T47D (cell line): ENCODE measurements at regions not wholly inside any gene's neighbourhood (a gene's known extent, or its start where the extent isn't known, plus 50 kb on each side); places are given as distances from the start of the nearest gene placed in this dataset.
"Not testable (repeated sequence)": the region's sequence is repeated elsewhere in the genome, so short reads cannot be mapped to it uniquely, and the experiment has no call there.

Experiments used
- DNase-seq, 2 experiments: peaks; one replicate each; pipeline versions ENCODE4 v3.0.0 to v3.0.0-alpha.2; 2011 to 2012; ENCODE audit warnings: low read depth in 1 of 2, low spot score in 1 of 2
- JUND ChIP-seq: IDR thresholded peaks from 2 replicates; pipeline ENCODE4 v1.6.1; 2012; ENCODE audit warnings: low read depth
- in situ Hi-C: cut with HindIII; loops from 2 replicates; pipeline ENCODE4 v1.10.0; 2016; ENCODE audit warnings: low sequenced_read_pairs, low pct_unique_long_range_greater_than_20kb

GRCh38 chr1:81519987-81520386 is 280.7 kb upstream of the ADGRL2 start:
- DNase-seq, result no peak
- in situ Hi-C loops, result no loop called here
- no peak for TF ChIP-seq JUND

DNA sequence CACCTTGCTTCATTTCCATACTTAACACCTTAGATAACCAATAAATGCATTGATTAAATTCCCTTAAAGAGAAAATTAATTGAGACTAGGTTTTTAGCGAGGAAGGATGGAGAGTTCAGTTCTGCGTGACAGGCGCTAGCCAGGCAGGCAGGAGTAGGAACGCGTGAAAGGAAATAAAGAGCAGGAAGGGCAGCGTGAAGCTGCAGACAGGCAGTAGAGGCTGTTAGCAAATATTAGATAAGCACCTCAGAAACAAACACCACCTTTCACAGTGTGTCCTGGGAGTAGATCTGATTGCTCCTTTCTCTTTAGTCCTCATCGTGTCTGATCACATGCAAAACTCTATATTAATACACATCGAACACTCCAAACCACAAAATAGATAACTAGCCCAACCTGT is 282.7 kb upstream of the ADGRL2 start:
- no peak for DNase-seq
- in situ Hi-C loops, result no loop called here
- no peak for TF ChIP-seq JUND

DNA sequence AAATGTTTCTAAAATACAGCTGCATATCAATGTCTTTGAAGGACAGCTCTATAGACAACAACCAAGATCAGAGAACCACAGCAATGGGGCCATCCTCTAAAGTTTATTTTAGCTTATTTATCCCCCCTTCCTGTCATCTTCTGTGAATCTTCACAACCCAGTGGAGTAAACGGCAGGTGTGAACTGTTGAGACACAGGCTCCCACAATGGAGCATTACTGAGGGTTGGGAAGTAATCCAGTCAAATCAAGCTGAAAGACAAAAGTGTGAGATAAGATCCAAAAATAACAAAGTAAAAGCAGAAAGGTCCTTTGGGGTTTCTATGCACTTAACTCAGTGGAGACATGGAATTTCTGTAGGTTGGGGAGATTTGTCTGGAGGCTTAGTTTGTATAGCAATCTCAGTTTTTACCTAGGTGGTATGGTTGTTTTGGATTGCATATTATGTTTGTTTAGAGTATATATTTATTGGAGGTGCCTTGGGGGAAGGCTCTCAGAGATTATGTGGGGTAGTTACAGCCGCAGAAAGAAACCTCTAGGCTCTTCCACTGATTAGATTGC is 286.9 kb upstream of the ADGRL2 start:
- in situ Hi-C loops, result no loop called here
- no peak for TF ChIP-seq JUND
- DNase-seq, result peak in 1 of 2 experiments; percentile 5

GRCh38 chr1:81512252-81513003 is 288.3 kb upstream of the ADGRL2 start:
- TF ChIP-seq JUND, result no peak
- no peak for DNase-seq
- in situ Hi-C loops, result no loop called here

DNA sequence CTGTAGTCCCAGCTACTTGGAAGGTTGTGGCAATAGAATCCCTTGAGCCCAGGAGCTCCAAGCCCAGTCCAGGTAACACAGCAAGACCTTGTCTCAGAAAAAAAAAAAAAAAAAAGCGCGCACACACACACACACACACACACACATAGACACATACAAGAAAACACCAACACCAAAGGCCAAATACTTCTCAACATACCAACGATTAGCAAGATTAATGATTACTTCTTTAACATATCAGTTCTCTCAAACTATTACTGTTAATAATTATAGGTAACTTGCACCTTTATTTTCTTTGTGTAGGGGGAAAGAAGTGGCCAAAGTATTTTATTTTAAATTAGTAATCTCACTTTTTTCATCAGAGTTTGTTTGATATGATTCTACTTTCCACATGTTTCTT is 289.5 kb upstream of the ADGRL2 start:
- in situ Hi-C loops, result no loop called here
- DNase-seq, result no peak
- no peak for TF ChIP-seq JUND

- no peak for TF ChIP-seq JUND
- no peak for DNase-seq
- in situ Hi-C loops, result no loop called here
These were observed 290.0 kb upstream of the ADGRL2 start for GRCh38 chr1:81510701-81511100.

GRCh38 chr1:81509594-81509993 is 291.1 kb upstream of the ADGRL2 start:
- DNase-seq, result peak; percentile 33 to 79
- TF ChIP-seq JUND, result no peak
- in situ Hi-C loops, result no loop called here

DNA sequence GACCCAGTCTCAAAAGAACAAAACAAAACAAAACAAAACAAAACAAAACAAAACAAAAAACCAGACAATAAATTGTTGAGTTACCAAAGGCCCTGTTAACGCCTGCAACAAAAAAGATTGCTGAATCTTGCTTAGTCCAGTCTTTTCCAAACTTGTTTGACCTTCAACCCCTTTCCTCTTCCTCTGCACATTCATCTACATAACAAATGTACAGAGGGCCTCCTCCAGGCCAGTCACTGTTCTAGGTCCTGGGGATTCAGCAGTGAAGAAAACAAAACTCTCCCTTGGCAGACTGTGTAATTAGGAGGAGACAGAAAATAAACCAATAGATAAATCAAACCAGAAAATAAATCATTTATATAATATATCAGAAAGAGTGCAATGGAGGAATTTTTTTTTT is 294.0 kb upstream of the ADGRL2 start:
- in situ Hi-C loops, result no loop called here
- no peak for TF ChIP-seq JUND
- DNase-seq, result no peak

DNA sequence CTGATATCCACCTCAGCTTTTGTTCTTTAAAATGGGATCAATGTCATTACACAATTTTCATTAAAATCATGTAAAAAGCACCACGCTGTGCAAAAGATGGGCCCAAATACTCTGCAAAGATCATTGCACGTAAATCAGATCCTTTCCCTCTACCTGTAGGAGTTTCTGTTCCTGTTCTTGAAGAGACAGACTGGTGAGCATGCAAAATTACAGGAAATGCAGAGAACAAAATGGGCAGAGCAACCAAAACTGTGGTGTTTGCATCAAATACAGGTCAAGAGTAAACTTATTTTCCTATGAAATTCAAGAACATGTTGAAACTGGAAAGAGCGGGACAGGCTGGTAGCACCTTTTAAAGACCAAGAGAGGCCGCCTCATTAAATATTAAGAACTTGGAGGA is 294.9 kb upstream of the ADGRL2 start:
- in situ Hi-C loops, result no loop called here
- no peak for TF ChIP-seq JUND
- no peak for DNase-seq

GRCh38 chr1:81504820-81505219 is 295.9 kb upstream of the ADGRL2 start:
- in situ Hi-C loops, DNase-seq: not testable (repeated sequence)

DNA sequence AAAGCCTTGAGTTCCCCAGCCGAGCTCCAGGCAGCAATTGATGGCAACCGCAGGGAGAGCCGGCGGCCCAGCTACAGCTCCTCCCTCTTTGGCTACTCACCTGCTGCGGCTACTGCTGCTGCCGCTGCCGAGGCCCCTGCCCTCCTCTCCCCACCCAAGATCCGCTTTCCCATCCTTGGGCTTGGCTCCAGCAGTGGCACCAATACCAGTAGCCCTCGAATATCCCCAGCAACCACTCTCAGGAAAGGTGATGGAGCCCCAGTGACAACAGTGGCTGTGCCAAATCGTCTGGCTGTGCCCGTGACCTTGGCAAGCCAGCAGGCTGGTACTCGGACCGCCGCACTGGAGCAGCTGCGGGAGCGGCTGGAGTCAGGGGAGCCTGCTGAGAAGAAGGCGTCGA is 298.0 kb upstream of the ADGRL2 start:
- in situ Hi-C loops, DNase-seq: not testable (repeated sequence)

GRCh38 chr1:81501485-81501884 is 299.2 kb upstream of the ADGRL2 start:
- DNase-seq, in situ Hi-C loops: not testable (repeated sequence)

DNA sequence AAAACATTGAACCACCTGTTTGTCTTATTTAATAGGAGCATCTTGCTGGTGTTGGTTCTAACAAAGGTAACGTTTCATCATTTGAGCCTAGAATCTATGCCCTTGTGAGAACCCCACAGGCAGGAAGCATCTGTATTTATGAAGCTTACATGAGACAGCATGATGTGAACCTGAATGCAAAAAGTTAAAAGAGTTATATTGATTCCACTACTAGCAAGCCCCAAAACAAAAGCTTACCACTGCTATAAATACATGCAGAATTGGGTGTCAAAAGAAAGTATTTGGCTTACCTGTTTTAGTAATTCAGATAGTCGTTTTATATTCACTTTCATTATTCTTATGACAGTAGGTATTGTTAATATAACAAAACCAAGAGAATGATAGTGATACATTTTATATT is 301.2 kb upstream of the ADGRL2 start:
- in situ Hi-C loops, result no loop called here
- no peak for DNase-seq
- no peak for TF ChIP-seq JUND
